PC-9 (cell line): ENCODE measurements at regions not wholly inside any gene's neighbourhood (a gene's known extent, or its start where the extent isn't known, plus 50 kb on each side); places are given as distances from the start of the nearest gene placed in this dataset.
"Not testable (repeated sequence)": the region's sequence is repeated elsewhere in the genome, so short reads cannot be mapped to it uniquely, and the experiment has no call there.

Experiments used
- CTCF ChIP-seq: fragments of 200-600 bp; sonication (generic); conservative IDR thresholded peaks from 2 replicates; pipeline ENCODE4 v1.6.1; 2017; ENCODE audit warnings: mixed run types, antibody characterized with exemption, mild to moderate bottlenecking, moderate library complexity
- EZH2 ChIP-seq: fragments of 200-600 bp; sonication (generic); IDR thresholded peaks from 2 replicates; pipeline ENCODE4 v1.8.0; 2017; ENCODE audit warnings: antibody characterized with exemption, low read depth

- not testable (repeated sequence) for TF ChIP-seq EZH2, CTCF
Measured at GRCh38 chr16:88205482-88205881, 177.3 kb upstream of the ZNF469 start.
